C4-2B (cell line): ENCODE measurements at regions not wholly inside any gene's neighbourhood (a gene's known extent, or its start where the extent isn't known, plus 50 kb on each side); places are given as distances from the start of the nearest gene placed in this dataset.

ENCODE experiments used
- H3K27ac ChIP-seq: fragments of 450-650 bp; 2 replicates; pipeline ENCODE4 v1.5.1; 2017
- CTCF ChIP-seq: fragments of 450-650 bp; conservative IDR thresholded peaks from 2 replicates; pipeline ENCODE4 v1.5.1; 2017; ENCODE audit warnings: mild to moderate bottlenecking
- ZFX ChIP-seq: fragments of 450-650 bp; IDR thresholded peaks from 2 replicates; pipeline ENCODE4 v1.6.1; 2017

DNA sequence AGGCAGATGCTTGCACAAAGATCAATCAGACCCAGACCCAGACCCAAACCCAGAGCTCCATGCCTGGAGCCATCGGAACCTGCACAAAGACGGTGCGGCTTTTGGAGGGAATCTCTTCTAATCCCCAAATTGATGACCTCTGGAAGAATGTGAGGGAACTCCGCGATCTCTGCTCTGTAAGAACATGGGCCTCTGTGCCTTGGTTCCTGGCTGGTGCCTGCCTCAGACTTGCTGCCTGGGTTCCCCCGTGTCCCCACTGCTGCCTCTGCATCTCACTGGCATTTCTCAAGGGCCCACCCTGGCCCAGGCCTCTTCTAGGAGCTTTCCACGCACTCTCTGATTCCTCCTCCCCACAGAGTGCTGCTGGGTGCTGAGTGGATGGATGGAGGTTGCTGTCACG is 1044.4 kb downstream of the TBC1D22A start:
- no peak overlapping the region for H3K27ac ChIP-seq
- TF ChIP-seq ZFX (no peak), CTCF (no peak)

DNA sequence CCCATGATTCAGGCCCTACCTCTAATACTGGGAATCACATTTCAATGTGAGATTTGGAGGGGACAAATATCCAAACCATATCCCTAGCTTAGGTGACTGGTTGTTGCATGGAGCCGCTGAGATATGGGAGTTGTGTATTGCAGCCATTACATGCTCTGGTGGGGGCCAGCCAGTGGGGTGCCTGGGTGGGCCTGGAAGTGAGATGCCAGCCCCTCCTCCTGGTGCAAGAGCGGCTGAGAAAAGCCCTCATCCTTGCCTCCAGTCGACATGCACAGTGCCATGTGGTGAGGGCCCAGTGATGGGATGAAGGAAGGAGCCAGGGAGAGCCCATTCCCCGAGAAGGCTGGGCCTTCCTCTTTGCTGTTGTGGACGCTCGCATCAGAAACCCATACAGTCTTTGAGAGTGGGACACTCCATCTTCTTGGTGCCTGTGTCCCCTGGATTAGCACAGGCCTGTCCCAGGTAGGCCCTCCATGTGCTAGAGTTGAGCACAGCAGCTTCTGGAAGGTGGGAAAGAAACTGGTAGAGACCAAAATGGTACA is 1043.0 kb downstream of the TBC1D22A start:
- TF ChIP-seq CTCF, result no peak
- no peak for TF ChIP-seq ZFX
- no peak overlapping the region for H3K27ac ChIP-seq

DNA sequence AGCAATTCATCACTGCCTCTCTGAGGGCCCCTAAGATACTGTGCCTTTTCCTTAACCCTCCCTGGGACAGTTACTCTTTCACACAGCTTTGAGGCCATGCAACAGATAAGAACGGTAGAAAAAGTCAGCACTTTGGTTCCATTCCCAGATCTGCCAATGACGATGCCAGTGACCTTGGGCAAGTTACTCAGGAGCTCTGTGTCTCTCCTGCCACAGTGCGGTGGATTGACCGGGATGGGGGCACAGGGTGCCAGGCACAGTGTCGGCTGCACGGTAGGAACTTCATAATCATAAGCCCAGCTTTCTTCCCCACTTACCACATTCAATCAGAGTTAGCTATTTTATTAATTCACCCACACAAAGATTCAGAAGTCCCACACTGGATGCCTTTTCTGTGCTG is 1041.8 kb downstream of the TBC1D22A start:
- no peak for TF ChIP-seq CTCF
- no peak for TF ChIP-seq ZFX
- no peak overlapping the region for H3K27ac ChIP-seq

- no peak overlapping the region for H3K27ac ChIP-seq
- TF ChIP-seq ZFX (no peak), CTCF (no peak)
Measured at GRCh38 chr22:47802421-47802820, 1040.0 kb downstream of the TBC1D22A start.

GRCh38 chr22:47801541-47802245 is 1039.2 kb downstream of the TBC1D22A start:
- TF ChIP-seq CTCF (no peak), ZFX (no peak)
- no peak overlapping the region for H3K27ac ChIP-seq

DNA sequence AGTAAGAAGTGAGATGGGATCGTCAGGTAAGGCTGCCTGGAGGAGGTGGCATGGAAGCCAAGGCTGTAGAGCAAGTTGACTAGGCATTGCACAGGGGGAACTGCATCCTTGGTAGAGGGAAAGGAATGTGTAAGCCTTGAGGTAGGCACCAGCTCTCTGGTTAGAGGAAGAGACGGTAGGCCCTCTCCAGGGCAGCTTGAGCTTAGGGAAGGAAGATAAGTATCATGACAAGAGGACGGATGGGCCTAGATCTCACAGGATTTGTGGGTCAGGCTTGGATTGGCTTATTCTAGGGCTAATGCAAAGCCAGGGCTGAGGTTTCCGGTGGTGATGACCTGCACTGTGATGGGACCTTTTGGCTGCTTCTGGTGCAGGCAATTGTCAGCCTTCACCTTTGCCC is 1035.8 kb downstream of the TBC1D22A start:
- TF ChIP-seq CTCF, result no peak
- no peak for TF ChIP-seq ZFX
- no peak overlapping the region for H3K27ac ChIP-seq

DNA sequence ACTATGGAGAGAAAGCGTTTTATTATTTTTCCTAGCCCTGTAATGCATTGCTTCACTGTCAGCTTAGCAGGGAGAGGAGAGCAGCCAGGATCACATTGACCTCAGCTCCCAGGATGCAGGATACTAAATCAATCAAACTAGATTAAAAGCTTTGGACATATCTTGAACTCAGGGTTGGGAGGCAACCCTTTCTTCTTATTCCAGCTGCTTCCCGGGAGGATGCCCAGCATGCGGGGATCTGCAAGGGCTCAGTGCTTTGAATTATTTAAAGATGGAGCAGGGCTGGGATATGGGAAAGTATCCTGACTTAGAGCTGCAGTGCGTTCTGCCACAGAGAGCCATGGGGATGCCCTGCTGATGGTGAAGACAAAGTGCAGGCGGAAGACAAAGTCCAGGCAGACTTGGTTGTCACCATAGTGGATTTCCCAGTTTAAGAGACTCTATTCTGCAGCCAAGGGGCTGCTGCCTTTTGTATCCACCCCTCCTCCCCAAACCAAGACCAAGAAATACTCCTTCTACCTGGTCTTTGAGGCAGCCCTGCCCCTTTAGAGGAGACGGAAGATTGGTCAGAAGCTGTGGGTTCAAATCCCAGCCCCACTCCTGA is 1035.0 kb downstream of the TBC1D22A start:
- no peak for TF ChIP-seq ZFX
- no peak for TF ChIP-seq CTCF
- H3K27ac ChIP-seq, result no peak overlapping the region
